HG03520 (cell line): ENCODE measurements at regions not wholly inside any gene's neighbourhood (a gene's known extent, or its start where the extent isn't known, plus 50 kb on each side); places are given as distances from the start of the nearest gene placed in this dataset.
"Not testable (repeated sequence)": the region's sequence is repeated elsewhere in the genome, so short reads cannot be mapped to it uniquely, and the experiment has no call there.

Experiments
- ATAC-seq: cut with Tn5 transposase; IDR thresholded peaks from one replicate; pipeline ENCODE4 v1.9.1; 2021; ENCODE audit warnings: mild to moderate bottlenecking, moderate library complexity; ENCODE audit not compliant: unreplicated experiment

DNA sequence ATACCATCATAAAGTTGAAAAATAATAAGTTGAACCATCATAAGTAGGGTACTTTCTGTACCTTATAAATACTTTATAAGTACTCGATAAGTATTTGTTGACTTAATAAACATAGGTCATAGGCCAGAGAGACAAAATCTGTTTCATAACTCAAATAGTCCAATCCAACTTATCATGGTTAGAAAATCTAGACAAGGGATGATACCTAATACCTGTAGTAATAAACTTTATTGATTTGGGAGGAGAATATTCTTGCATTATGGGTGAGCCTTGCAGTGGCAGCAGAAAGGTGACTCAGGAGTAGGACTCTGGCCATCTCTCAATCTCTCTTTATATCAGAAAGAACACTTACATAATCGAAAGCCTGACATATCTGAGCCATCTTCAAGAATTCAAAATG lies 466.8 kb upstream of the GRIN3A start:
- no peak for ATAC-seq

DNA sequence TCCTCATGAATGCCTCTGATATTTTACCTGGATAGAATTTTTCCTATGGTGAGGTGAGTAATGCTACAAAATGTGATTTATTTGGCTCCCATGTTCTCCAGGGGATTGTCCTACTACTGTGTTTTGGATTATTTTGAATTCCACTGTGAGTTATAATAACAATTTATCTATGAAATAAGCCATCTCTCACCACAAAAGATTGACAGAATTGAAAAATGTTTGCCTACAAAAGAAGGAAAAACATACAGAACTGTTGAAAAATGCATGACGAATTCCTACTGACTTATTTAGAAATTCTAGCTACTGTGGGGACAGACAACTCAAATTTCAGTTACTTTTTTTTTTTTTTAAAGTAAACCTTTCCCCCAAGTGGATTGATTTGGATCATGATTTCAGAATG lies 463.7 kb upstream of the GRIN3A start:
- no peak for ATAC-seq

DNA sequence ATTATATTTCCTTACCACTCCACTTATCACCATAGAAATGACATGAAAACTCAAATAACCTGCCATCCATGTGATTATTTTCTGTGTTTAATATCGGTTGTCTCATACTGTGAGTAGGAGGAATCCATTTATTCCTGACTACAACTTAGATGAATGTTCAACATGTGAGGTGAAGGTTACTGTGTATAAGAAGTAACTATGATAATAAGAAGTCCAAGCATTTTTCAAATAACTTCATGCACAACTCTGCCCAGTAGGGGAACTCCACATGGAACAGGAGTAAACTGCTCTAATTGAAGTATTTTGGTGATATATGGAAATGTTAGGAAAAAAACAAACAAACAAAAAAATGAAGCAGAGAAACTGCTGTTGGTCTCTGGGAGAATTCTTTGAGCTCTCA lies 447.5 kb upstream of the GRIN3A start:
- ATAC-seq, result no peak

DNA sequence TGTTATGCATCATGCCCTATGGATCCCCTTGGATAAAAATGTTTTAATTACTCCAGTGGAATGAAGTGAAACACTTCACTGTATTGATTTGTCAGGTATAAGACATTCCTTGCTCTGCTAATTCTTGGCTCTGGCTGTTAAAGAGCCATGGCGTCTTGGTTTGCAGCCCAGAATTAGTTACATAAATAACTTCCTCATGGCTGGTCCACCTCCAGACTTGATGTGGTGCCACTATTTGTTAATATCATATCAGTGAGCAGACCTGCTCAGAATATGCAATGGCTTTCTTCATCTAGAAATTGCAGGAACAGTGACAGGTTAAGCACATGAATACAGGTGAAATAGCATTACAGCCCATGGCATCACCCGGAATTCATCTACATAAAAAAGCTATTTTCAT lies 446.9 kb upstream of the GRIN3A start:
- no peak for ATAC-seq

DNA sequence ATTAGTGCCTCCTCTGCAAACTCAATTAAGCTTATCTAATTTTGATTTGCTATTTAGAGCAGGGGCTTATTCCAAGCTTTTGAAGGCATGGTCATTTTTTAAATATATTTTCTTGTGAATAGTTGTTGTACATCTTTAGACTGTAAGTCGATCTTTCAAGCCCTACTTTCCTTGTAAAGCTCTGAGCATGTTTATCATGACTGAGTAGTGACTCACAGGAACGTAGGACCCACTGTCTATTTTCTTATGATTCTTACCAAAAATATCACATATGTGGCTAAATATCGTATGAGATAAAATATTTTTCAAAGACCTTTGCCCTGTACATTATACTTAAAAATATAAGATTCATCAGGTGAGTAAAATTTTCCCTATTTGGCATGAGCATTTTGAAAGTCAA lies 440.4 kb upstream of the GRIN3A start:
- ATAC-seq, result no peak

DNA sequence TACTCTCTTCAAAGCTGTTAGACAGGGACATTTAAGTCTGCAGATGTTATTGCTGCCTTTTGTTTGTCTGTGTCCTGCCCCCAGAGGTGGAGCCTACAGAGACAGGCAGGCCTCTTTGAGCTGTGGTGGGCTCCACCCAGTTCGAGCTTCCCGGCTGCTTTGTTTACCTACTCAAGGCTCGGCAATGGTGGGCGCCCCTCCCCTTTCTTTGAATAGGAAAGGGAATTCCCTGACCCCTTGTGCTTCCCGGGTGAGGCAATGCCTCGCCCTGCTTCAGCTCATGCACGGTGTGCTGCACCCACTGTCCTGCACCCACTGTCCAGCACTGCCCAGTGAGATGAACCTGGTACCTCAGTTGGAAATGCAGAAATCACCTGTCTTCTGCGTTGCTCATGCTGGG lies 435.8 kb upstream of the GRIN3A start:
- ATAC-seq, result not testable (repeated sequence)

DNA sequence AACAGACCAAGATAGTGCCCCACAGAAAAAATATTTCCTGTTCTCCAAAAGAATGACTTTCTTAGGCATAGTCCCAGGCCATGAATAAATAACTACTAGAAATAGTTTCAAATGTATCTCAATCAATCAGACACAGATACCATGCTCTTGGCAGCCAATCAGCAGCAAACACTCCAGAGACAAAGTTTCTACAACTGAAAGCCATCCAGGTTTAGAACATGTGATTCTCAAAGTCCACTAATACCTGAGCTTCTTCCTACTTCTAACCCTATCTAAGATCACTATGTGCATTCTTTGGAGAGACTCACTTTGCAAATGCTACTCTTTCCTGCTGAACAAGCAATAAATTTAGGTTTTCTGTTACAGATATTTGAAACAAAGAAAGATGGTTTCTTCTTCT lies 425.8 kb upstream of the GRIN3A start:
- ATAC-seq, result no peak

DNA sequence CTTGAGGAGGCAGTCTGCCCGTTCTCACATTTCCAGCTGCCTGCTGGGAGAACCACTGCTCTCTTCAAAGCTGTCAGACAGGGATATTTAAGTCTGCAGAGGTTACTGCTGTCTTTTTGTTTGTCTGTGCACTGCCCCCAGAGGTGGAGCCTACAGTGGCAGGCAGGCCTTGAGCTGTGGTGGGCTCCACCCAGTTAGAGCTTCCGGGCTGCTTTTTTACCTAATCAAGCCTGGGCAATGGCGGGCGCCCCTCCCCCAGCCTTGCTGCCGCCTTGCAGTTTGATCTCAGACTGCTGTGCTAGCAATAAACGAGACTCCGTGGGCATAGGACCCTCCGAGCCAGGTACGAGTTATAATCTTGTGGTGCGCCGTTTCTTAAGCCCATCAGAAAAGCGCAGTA lies 414.6 kb upstream of the GRIN3A start:
- ATAC-seq, result not testable (repeated sequence)

DNA sequence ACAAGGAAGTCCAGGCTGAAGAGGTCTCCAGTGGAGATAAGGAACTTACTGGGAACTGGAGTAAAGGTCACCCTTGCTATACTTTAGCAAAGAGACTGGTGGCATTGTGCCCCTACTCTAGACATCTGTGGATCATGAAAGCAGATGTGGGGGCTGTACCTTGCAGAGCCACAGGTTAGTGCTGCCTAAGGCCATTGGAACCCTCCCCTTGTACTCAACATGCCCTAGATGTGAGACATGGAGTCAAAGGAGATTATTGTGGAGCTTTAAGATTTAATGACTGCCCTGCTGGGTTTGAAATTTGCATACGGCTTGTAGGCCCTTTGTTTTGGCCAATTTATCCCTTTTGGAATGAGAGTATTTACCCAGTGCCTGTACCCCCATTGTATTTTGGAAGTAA lies 397.3 kb upstream of the GRIN3A start:
- ATAC-seq, result no peak

DNA sequence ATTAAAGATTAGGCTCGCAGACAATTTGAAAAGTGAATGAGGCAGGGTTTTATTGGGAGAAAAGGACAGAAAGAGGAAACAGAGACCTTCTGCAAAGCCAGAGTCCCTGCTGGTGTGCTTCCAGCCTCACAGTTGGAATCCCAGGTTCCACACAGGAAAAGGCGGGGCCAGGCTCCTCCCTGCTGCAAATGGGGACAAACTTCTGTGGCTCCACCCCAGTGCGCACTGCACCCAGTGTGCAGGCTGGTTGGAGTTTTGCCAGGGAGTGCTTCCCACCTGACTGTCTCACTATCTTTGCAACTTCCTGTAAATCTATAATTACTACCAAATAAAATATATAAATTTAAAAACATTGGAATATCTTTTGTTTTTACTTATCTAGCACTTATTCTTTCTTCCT lies 386.0 kb upstream of the GRIN3A start:
- ATAC-seq, result no peak

DNA sequence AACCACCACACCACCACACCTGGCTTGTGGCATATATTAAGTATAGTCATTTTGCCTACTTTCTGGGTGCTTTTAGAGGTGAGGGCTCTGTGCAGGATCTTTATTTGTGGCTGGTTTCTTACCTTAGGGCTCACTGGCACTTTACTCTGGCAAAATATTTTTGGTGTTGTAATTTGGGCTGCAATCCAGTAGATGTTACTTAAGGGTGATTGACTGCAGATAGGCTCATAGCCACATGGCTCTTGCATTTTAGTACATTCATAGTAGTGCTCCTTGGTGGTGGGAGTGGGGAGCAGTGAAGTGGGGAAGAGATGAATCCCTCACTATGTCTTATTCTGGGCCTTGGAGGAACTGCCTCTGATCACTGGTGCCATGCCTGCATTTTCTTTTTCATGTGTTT lies 376.1 kb upstream of the GRIN3A start:
- ATAC-seq, result no peak

DNA sequence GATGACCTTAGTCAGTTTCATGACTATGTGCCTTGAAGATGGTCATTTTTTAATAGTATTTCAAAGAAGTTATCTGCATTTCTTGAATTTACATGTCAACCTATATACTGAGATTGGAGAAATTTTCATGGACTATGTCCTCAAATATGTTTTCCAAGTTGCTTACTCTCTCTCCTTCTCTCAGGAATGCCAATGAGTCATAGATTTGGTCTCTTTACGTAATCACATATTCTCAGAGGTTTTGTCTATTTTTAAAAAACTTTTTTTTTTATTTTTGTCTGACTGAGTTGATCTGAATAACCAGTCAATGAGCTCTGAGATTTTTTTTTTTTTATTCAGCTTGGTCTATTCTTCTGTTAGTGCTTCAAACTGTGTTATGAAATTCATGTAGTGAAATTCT lies 374.7 kb upstream of the GRIN3A start:
- no peak for ATAC-seq

DNA sequence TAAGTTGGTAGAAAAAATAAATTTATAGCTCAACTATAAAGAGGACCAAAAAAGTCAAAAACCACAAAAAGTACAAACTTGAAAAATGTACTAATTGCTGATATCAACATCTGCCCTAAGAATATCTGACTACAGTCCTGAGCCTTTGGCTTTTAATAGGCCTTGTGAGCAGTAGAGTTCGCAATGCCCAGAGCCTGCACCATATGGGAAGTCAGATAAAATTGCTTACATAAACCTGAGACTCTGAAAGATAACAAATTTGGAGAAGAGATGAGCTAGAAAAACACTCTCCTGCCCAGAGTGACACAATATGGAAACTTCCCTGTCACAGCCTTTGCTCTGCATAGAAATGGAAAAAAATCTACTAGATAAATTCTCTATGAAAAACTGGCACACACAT lies 368.0 kb upstream of the GRIN3A start:
- no peak for ATAC-seq

DNA sequence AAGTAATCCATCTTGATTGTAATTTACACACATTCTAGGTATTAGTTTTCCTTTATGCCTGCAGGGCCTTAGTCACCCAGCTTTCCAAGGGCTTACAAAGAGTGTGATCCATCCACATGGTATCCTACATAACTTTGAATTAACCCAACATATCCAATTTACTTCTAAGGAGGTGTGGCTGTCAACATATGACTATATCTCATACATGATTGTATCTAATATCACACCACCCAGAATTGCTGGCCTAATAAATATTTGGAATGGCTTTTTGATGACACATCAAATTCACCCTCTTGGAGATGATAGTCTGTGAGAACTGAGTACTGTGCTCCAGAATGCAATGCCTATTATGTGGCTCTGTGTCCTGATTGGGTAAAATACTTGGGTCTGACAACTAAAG lies 363.3 kb upstream of the GRIN3A start:
- no peak for ATAC-seq

DNA sequence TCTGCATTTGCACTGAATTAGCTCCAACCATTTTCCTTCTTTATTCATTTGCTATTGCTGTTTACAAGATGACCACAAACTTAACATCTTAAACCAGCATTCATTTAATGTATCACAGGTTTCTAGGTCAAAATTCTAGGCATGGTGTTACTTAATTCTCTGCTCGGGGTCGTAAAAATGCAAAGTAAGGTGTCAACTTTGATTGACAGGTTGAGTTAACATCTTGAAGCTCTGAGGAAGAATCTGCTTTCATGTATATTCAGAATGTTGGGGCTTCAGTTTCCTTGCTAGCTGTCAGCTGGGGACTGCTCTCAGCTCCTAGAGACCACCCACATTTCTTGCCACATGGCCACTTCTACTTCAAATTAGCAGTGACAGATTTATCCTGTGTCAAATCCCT lies 348.7 kb upstream of the GRIN3A start:
- ATAC-seq, result no peak

DNA sequence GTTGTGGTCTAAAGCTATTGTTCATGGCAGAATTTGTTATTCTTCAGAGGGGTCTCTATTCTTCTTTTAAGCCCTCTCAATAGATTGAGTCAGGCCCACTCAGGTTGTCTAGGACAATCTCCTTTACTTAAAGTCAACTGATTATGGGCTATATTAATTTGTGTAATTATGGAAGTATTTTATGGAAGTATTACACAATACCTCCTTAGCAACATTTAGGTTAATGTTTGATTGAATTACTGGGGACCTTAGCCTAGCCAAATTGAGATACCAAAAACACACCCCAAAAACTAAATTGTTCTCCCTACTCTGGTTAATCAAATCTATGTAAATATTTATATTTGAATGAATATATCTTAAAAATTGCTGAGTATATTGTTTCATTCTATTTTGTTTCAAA lies 347.1 kb upstream of the GRIN3A start:
- ATAC-seq, result no peak

DNA sequence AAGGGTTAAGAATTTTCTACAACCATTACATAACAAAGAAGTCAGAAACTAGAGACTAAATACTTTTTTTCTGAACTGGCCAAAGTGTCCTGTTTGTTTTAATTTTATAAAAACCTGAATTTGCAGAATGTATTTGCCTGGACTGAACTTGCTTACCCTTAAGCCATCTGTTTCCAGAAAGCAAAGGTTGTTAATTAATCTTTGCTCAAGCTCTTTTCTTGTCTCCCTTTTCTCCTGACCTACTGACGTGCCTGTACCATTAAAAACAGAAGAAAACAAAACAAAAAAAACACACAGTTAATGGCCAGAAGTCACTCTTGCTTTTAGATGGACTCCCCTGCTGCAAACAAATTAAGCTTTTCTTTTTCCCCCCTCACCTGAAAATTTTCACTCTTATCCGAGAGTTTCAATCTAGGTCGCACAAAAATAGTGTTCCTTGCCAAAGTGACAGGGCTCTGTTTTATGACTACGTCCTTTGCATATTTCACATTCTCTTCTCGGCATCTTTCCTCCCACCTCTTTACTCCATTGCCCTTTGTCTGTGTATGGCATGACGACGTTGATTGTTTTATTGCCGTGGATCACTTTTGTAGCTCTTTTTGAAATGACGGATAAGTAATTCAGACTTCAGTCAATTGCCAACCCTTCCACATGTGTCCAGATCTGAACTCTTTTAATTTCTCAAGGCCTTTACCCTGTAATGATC lies 333.8 kb upstream of the GRIN3A start:
- ATAC-seq, result no peak

DNA sequence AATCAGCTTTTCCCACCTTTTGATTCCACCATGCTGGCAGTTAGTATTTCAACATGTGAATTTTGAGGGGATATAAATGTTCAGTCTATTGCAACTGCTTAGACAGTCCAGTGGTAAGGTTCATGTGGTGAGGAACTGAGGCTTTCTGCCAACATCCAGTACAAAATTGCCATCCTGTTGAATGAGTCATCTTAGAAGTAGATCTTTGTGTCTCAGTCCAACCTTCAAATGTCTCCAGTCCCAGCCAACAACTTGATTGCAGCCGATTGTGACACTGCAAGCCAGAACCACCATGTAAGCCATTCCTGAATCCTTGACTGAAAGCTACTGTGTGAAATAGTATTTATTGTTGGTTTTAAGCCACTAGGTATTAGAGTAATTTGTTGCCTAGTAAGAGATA lies 331.5 kb upstream of the GRIN3A start:
- ATAC-seq, result no peak

DNA sequence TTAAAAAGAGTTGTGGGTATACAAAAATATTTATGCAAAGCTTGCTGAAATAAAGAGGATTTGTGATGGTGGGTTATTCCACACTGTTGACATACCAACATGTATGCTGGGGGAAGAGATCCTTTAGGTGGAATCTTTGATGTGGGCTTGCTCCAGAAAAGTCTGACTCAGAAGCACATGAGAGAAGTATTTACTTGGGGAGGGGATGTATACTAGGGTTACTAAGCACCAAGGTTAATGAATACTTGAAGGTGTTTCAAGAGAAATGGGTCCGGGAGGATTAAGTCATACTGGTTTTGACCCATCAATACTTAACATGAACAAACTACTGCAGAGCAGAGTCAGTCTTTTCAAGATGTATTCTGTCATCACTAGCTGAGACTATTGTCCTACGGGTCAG lies 316.4 kb upstream of the GRIN3A start:
- ATAC-seq, result no peak

DNA sequence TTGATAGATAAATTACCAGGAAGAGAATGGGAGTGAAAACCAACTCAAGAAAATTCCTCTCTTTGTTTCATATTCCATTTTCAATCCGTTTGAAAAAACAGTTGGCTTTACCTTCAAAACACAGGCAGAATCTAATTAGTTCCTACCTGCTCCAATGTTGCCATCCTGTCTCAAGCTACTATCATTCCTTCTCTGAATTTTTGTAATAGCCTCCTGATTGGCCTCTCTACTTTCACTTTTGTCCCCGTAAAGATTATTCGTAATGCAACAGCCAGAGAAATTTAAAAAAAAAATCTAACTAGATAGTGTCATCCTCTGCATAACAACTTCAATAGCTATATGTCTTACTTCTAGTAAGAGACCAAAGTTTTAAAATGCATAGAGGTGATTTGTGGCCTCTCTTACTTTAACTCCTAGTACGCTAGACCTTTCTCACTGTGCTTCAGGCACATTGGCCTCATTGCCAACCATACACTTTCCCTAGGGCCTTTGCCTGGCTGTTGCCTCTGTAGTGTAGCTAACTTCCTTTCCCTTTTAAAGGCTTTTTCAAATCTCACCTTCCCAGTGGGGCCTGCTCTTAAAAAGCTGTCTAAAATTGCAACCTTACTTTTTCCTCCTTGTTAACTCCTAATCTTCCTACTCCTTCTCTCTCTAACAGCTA lies 311.3 kb upstream of the GRIN3A start:
- no peak for ATAC-seq

DNA sequence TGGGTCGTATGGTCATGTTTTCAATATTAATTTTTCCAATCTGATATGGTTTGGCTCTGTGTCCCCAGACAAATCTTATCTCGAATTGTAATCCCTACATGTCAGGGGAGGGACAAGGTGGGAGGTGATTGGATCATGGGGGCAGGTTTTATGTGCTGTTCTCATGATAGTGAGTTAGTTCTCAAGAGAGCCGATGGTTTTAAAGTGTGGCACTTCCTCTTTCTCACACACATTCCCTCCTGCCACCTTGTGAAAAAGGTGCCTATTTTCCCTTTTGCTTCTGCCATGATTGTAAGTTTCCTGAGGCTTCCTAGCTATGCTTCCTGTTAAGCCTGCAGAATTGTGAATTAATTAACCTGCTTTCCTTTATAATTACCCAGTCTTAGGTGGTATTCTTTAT lies 309.1 kb upstream of the GRIN3A start:
- ATAC-seq, result no peak

DNA sequence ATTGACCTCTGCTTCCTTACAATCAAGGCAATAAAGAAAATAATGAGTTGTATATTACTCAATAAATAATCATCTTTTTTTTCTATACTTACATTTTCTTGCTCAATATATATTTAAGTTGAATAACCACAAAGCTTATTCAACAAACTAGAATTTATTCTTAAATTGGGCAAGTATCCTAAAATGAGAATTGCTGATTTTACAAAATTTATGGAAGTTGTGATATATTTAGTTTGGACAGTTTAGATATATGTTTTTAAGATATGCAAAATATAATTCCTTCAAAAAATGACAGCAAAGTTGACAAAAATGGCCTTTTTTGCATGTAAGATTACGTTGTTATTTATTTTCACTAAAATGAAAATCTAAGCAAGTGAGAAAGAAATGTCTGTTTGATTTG lies 305.7 kb upstream of the GRIN3A start:
- ATAC-seq, result no peak

DNA sequence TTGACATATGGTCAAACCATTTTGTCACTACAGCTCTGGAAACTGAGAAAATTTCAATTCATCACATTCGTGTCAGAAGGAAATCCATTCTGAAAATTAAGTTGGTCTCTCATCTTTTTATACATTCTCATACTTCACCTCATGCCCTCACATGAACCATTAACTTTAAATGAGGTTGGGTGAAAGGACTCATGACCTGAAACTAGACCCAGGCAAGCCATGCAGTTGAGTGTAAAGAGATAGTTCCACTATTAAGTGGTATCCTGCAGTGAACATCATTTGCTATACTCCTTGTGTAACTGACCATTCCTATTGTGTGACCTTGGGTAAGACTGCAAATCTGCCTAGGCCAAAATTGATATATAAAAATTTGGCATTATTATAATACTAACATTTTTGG lies 299.6 kb upstream of the GRIN3A start:
- ATAC-seq, result no peak
